ENCODE measurements at regions not wholly inside any gene's neighbourhood (a gene's known extent, or its start where the extent isn't known, plus 50 kb on each side); places are given as distances from the start of the nearest gene placed in this dataset.

DNA sequence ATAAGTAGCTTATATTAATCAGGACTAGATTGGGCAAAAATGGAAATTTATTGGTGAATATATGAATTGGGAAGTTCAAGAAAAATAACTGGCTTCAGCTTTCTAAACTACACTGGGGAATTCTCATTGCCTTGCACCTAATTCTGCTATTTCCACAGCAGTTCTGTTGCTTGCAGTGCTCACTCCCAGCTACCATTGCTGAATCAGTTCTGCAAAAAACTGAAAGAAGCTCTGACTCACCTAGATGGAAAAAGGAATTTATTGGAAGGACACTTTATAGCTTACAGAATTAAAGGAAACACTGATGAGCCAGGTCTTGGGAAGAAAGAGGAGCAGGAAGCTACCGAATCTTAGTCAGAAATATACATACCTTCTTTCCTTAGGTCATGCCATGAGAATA lies 60.3 kb upstream of the ACVR1 start:
- TF ChIP-seq, protein P1, sequence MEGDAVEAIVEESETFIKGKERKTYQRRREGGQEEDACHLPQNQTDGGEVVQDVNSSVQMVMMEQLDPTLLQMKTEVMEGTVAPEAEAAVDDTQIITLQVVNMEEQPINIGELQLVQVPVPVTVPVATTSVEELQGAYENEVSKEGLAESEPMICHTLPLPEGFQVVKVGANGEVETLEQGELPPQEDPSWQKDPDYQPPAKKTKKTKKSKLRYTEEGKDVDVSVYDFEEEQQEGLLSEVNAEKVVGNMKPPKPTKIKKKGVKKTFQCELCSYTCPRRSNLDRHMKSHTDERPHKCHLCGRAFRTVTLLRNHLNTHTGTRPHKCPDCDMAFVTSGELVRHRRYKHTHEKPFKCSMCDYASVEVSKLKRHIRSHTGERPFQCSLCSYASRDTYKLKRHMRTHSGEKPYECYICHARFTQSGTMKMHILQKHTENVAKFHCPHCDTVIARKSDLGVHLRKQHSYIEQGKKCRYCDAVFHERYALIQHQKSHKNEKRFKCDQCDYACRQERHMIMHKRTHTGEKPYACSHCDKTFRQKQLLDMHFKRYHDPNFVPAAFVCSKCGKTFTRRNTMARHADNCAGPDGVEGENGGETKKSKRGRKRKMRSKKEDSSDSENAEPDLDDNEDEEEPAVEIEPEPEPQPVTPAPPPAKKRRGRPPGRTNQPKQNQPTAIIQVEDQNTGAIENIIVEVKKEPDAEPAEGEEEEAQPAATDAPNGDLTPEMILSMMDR (IDR thresholded peaks at IDR 0.05): no peak
- TF ChIP-seq EP300 (IDR thresholded peaks at IDR 0.05) (no peak), POLR2A (IDR thresholded peaks at IDR 0.05) (no peak)
- Histone ChIP-seq H3K27me3 (no peaks in the 10 kb centered on the region), H3K9me3 (no peaks in the 10 kb centered on the region), H3K4me1 (no peaks in the 10 kb centered on the region), H3K4me3 (no peak overlapping the region), H3K36me3 (no peaks in the 10 kb centered on the region), H3K27ac (no peak overlapping the region)
- no peak for DNase-seq (ENCODE audit: low spot score in 2 of 2)
- 86 to 91% methylated on average over 1 of the region's 1 CpG for WGBS, 2 donors

DNA sequence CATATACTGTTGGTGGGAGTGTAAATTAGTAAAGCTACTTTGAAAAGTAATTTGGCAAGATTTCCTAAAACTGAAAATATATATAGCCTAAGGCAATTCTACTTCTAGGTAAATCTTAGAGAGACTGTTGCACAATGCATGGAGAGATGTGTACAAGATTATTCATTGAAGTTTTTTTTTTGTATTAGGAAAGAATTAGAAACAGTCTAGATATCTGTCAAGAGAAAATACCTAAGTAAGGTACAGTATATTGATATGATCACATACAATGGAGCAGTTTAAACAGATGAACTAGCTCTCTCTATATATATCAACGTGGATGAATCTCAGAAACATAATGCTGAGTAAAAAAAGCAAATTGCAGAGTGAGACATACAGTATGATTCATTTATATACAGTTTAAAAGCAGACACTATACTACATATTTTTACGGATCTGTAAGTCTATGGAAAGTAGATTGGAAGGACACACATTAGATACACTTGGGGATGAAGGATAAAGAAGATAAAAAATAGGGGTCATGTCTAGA lies 59.3 kb upstream of the ACVR1 start:
- no peak for DNase-seq (ENCODE audit: low spot score in 2 of 2)
- Histone ChIP-seq H3K27ac (no peak overlapping the region), H3K4me1 (no peaks in the 10 kb centered on the region), H3K4me3 (no peak overlapping the region), H3K36me3 (no peaks in the 10 kb centered on the region), H3K9me3 (no peaks in the 10 kb centered on the region), H3K27me3 (no peaks in the 10 kb centered on the region)
- 72 to 73% methylated on average over 2 of the region's 2 CpGs for WGBS, 2 donors
- TF ChIP-seq, protein P1 (IDR thresholded peaks at IDR 0.05): no peak
- no peak for TF ChIP-seq EP300 (IDR thresholded peaks at IDR 0.05)
- TF ChIP-seq POLR2A (IDR thresholded peaks at IDR 0.05): no peak

DNA sequence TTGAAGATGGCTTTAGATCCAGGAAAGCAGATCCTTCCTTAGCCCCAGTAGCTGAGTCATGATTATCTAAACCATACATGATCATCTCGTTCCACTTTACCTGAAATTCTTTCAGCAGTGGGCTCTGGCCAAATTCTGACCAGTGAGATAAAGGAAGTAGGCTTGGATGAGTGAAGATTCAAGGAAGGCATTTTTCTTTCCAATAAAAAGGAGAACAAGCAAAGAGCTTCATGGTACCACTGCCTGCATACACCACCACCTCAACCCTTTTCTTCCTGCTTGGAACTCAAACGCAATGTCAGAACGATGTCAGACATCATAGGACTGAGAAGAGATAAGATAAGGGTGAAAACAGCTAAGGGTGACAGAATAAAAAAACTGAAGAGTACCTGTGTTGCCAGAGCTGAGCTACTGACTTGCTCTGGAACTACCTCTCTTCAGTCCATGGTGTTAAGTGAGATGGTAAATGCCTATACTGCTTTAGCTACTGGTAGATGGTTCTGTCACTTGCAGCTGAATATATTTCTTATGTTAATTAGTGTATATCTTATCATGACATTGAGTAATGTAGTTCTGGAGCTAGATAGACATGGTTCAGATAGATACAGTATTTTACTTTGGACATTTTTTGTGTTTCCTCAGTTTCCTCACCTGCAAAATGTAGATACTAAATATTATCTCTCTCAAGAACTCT lies 58.7 kb upstream of the ACVR1 start:
- DNase-seq (ENCODE audit: low spot score in 2 of 2): no peak
- TF ChIP-seq EP300 (IDR thresholded peaks at IDR 0.05) (no peak), POLR2A (IDR thresholded peaks at IDR 0.05) (no peak)
- TF ChIP-seq, protein P1 (IDR thresholded peaks at IDR 0.05): no peak
- no peak overlapping the region for H3K4me3 ChIP-seq
- 88 to 91% methylated on average over 3 of the region's 3 CpGs for WGBS, 2 donors
- H3K27ac ChIP-seq: no peak overlapping the region
- no peaks in the 10 kb centered on the region for H3K4me1 ChIP-seq
- no peaks in the 10 kb centered on the region for H3K36me3 ChIP-seq
- no peaks in the 10 kb centered on the region for H3K27me3 ChIP-seq
- no peaks in the 10 kb centered on the region for H3K9me3 ChIP-seq

DNA sequence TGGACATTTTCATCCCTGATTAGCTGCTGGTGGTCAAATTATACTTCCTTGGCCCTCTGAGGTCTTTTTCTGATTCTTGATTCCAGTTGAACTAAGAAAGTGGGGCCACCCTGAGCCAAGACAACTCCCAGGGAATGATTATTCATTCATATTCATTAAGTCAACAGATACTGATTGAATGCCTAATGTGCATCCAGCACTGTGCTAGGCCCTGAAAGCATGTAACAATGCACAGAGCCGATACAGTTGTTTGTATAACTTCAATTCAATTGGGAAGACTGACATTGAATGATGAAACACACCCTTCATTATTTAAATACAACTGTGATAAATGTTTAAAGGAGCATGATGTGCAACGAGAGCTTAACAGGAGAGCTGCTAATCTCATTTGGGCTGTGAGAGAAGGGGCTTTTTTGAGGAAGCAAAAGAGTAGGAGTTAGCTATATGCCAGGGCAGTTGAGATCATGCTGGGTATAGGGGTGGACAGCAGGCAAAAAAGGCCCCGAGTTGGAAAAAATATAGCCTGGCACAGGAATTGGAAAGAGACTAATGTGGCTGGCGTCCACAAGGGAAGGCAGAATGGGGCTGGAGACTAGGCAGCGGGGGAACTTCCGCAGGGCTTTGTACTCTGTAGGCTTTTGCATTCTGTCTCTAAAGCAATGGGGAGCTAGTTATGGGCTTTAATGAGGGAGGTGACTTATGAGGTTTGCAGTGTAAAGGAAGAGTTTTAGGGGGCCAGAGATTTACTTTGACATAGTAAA lies 57.2 kb upstream of the ACVR1 start:
- no peak for DNase-seq (ENCODE audit: low spot score in 2 of 2)
- WGBS, 2 donors: 43 to 53% methylated on average over 6 of the region's 6 CpGs
- no peaks in the 10 kb centered on the region for H3K27me3 ChIP-seq
- no peaks in the 10 kb centered on the region for H3K36me3 ChIP-seq
- H3K4me1 ChIP-seq: no peaks in the 10 kb centered on the region
- no peak overlapping the region for H3K4me3 ChIP-seq
- TF ChIP-seq POLR2A (IDR thresholded peaks at IDR 0.05): no peak
- TF ChIP-seq, protein P1 (IDR thresholded peaks at IDR 0.05): no peak
- no peak for TF ChIP-seq EP300 (IDR thresholded peaks at IDR 0.05)
- H3K27ac ChIP-seq: no peak overlapping the region
- H3K9me3 ChIP-seq: peaks cover 0 to 3% (median 0%) of the 10 kb centered on the region in 4 donors
